ENCODE measurements at regions not wholly inside any gene's neighbourhood (a gene's known extent, or its start where the extent isn't known, plus 50 kb on each side); places are given as distances from the start of the nearest gene placed in this dataset.

GRCh38 chr5:105030153-105030552, 1467.6 kb upstream of the NUDT12 start:
- H3K36me3 ChIP-seq (ENCODE audit: control insufficient read depth in 1 of 2, insufficient read depth in 2 of 2, low read length in 2 of 2), result no peaks in the 10 kb centered on the region
- no peak overlapping the region for H3K4me2 ChIP-seq (ENCODE audit: low read length)
- H3K9me2 ChIP-seq (ENCODE audit: insufficient read depth), result peaks cover 2% of the 10 kb centered on the region; the same call in 1 of the 2 replicates
- ChIA-PET RAD21 (ENCODE audit: low non-redundant PET in 1 of 2, low total read pairs in 2 of 2, uncharacterized antibody in 2 of 2, unreplicated experiment in 2 of 2) (no interaction called here), POLR2A (no interaction called here), CTCF (no interaction called here)
- no peaks in the 10 kb centered on the region for H3K9me3 ChIP-seq (ENCODE audit: control insufficient read depth in 1 of 2, insufficient read depth in 1 of 2, low read depth in 1 of 2, low read length in 2 of 2)
- H4K20me1 ChIP-seq (ENCODE audit: insufficient read depth), result no peaks in the 10 kb centered on the region
- TF ChIP-seq RAD21 (IDR thresholded peaks at IDR 0.05; ENCODE audit: low read depth) (no peak), FOSL1 (IDR thresholded peaks at IDR 0.05; ENCODE audit: low read depth) (no peak), CTCF (IDR thresholded peaks at IDR 0.05 in 2 of 3, conservative IDR thresholded peaks at IDR 0.05 in 1 of 3; ENCODE audit: borderline replicate concordance in 1 of 3, insufficient read depth in 1 of 3, low read depth in 2 of 3, low read length in 2 of 3) (no peak), EZH2phosphoT487 (IDR thresholded peaks at IDR 0.05; ENCODE audit: borderline replicate concordance) (no peak), SIN3A (IDR thresholded peaks at IDR 0.05; ENCODE audit: low read depth) (no peak)
- H3K79me2 ChIP-seq (ENCODE audit: insufficient read depth, low read length), result no peaks in the 10 kb centered on the region
- no peaks in the 10 kb centered on the region for H3K27me3 ChIP-seq (ENCODE audit: insufficient read depth, low read length)
- no peak overlapping the region for H3K27ac ChIP-seq (ENCODE audit: low read depth, low read length)
- no peaks in the 10 kb centered on the region for H3K4me1 ChIP-seq (ENCODE audit: control insufficient read depth in 1 of 2, insufficient read depth in 2 of 2, low read length in 2 of 2)
- BruUV-seq (replicated peaks), result no TSS peak
- intact Hi-C loops (cut with micrococcal nuclease), result no loop called here
- ATAC-seq (no peak), DNase-seq (ENCODE audit: low read depth, low spot score) (no peak)
- H3K9ac ChIP-seq (ENCODE audit: low read length), result no peak overlapping the region
- no peak overlapping the region for H2AFZ ChIP-seq (ENCODE audit: low read depth, low read length, poor library complexity, severe bottlenecking)
- H3K4me3 ChIP-seq (replicated peaks in 1 of 2; ENCODE audit: low read depth in 1 of 2, low read length in 2 of 2), result no peak overlapping the region

- no peak overlapping the region for H3K4me3 ChIP-seq (replicated peaks in 1 of 2; ENCODE audit: low read depth in 1 of 2, low read length in 2 of 2)
- no peak overlapping the region for H3K27ac ChIP-seq (ENCODE audit: low read depth, low read length)
- no peaks in the 10 kb centered on the region for H3K36me3 ChIP-seq (ENCODE audit: control insufficient read depth in 1 of 2, insufficient read depth in 2 of 2, low read length in 2 of 2)
- H3K9ac ChIP-seq (ENCODE audit: low read length), result no peak overlapping the region
- ChIA-PET CTCF (no interaction called here), POLR2A (no interaction called here), RAD21 (ENCODE audit: low non-redundant PET in 1 of 2, low total read pairs in 2 of 2, uncharacterized antibody in 2 of 2, unreplicated experiment in 2 of 2) (no interaction called here)
- intact Hi-C loops (cut with micrococcal nuclease), result no loop called here
- no peaks in the 10 kb centered on the region for H3K79me2 ChIP-seq (ENCODE audit: insufficient read depth, low read length)
- no peaks in the 10 kb centered on the region for H3K9me3 ChIP-seq (ENCODE audit: control insufficient read depth in 1 of 2, insufficient read depth in 1 of 2, low read depth in 1 of 2, low read length in 2 of 2)
- H4K20me1 ChIP-seq (ENCODE audit: insufficient read depth), result no peaks in the 10 kb centered on the region
- BruUV-seq (replicated peaks), result no TSS peak
- DNase-seq (ENCODE audit: low read depth, low spot score) (no peak), ATAC-seq (no peak)
- H3K4me1 ChIP-seq (ENCODE audit: control insufficient read depth in 1 of 2, insufficient read depth in 2 of 2, low read length in 2 of 2), result no peaks in the 10 kb centered on the region
- no peaks in the 10 kb centered on the region for H3K27me3 ChIP-seq (ENCODE audit: insufficient read depth, low read length)
- no peak overlapping the region for H3K4me2 ChIP-seq (ENCODE audit: low read length)
- H2AFZ ChIP-seq (ENCODE audit: low read depth, low read length, poor library complexity, severe bottlenecking), result no peak overlapping the region
- H3K9me2 ChIP-seq (ENCODE audit: insufficient read depth), result no peaks in the 10 kb centered on the region
- TF ChIP-seq TCF7L2 (IDR thresholded peaks at IDR 0.05; ENCODE audit: borderline replicate concordance, extremely low read depth, insufficient read depth, insufficient read length) (no peak), JUND (IDR thresholded peaks at IDR 0.05) (no peak), YY1 (IDR thresholded peaks at IDR 0.05; ENCODE audit: extremely low read depth, insufficient replicate concordance, low read depth, low read length) (no peak), ELF1 (IDR thresholded peaks at IDR 0.05; ENCODE audit: borderline replicate concordance, low read depth) (no peak), ATF3 (IDR thresholded peaks at IDR 0.05) (no peak), ZNF274 (IDR thresholded peaks at IDR 0.05; ENCODE audit: low read depth, low read length) (no peak), SIN3A (IDR thresholded peaks at IDR 0.05; ENCODE audit: low read depth) (no peak), CTCF (IDR thresholded peaks at IDR 0.05 in 2 of 3, conservative IDR thresholded peaks at IDR 0.05 in 1 of 3; ENCODE audit: borderline replicate concordance in 1 of 3, insufficient read depth in 1 of 3, low read depth in 2 of 3, low read length in 2 of 3) (no peak), CBX3 (IDR thresholded peaks at IDR 0.05; ENCODE audit: low read depth) (no peak), EZH2phosphoT487 (IDR thresholded peaks at IDR 0.05; ENCODE audit: borderline replicate concordance) (no peak), POLR2A (IDR thresholded peaks at IDR 0.05; ENCODE audit: borderline replicate concordance, extremely low read depth, insufficient read depth, insufficient read length) (no peak), POLR2AphosphoS5 (IDR thresholded peaks at IDR 0.05; ENCODE audit: low read depth, low read length) (no peak), CEBPB (IDR thresholded peaks at IDR 0.05; ENCODE audit: low read depth) (no peak), FOSL1 (IDR thresholded peaks at IDR 0.05; ENCODE audit: low read depth) (no peak), SP1 (IDR thresholded peaks at IDR 0.05; ENCODE audit: low read depth) (no peak), RAD21 (IDR thresholded peaks at IDR 0.05; ENCODE audit: low read depth) (no peak), MAX (IDR thresholded peaks at IDR 0.05) (no peak), EZH2 (IDR thresholded peaks at IDR 0.05) (no peak)
These were observed 1452.5 kb upstream of the NUDT12 start for GRCh38 chr5:105015098-105015497.

Measured in HCT116 (cell line).